Activated CD4-positive, CD25-positive, alpha-beta regulatory T cell treated with anti-CD3 and anti-CD28 coated beads, Interleukin-2, amount 50 U/mL, for 72 hours (primary cell): ENCODE measurements at regions not wholly inside any gene's neighbourhood (a gene's known extent, or its start where the extent isn't known, plus 50 kb on each side); places are given as distances from the start of the nearest gene placed in this dataset.

Source experiments
- DNase-seq: peaks from one replicate; pipeline ENCODE4 v3.0.0; 2021

DNA sequence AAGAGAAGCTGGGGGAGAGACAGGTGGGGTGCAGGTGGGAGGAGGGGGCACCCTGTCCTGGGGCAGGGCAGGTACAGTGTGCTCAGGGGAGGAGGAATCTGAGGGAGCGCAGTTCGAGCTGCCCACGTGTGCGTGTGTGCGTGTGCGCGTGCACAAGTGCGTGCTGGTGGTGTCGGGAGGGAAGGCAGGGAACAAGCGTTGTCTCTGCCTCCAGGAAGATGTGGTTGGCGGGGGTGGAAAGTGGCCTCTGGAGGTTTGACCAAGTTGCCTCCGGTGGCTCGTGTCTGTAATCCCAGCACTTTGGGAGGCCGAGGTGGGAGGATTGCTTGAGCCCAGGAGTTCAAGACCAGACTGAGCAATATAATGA is 49.9 kb upstream of the THY1 start:
- no peak for DNase-seq
